ENCODE measurements at regions not wholly inside any gene's neighbourhood (a gene's known extent, or its start where the extent isn't known, plus 50 kb on each side); places are given as distances from the start of the nearest gene placed in this dataset.
A peak's percentile ranks its signal among the peaks of the same experiment; 100 is the strongest.

DNA sequence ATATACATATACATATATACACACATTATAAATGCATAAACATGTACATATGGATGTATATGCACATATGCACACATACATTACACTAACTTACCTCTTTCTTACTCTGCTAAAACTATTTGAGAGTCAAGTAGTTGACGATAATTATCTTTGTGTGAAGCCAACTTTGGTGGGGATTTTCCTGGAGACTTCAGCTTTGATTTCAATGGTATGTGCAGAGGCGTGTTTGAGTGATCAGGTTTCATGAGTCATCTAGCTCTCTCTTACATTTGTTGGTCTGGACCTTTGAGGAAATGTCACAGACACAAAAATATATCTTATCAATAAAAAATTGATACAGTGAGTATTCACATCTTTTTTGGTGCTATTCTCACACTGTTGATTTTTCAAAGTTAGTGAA, 769.1 kb upstream of the LUZP2 start:
- Histone ChIP-seq H3K27ac (no peak overlapping the region), H3K4me3 (no peak overlapping the region), H3K4me1 (replicated peaks in 1 of 2) (peaks cover 0 to 7% of the 10 kb centered on the region in 2 donors)
- peak in 3 of 8 experiments; percentile 77 to 98 (median 86) for ATAC-seq (replicated peaks in 6 of 8)
- WGBS, 10 experiments, result 0 to 91% (median 24%) methylated on average over 1 to 2 of the region's 2 CpGs; no CpG with 5 or more reads in 3 of the 10 experiments
- in situ Hi-C loops (cut with MboI; ENCODE audit: low pct_unique_long_range_greater_than_20kb in 2 of 9, low sequenced_read_pairs in 9 of 9, unreplicated experiment in 9 of 9), result no loop called here

DNA sequence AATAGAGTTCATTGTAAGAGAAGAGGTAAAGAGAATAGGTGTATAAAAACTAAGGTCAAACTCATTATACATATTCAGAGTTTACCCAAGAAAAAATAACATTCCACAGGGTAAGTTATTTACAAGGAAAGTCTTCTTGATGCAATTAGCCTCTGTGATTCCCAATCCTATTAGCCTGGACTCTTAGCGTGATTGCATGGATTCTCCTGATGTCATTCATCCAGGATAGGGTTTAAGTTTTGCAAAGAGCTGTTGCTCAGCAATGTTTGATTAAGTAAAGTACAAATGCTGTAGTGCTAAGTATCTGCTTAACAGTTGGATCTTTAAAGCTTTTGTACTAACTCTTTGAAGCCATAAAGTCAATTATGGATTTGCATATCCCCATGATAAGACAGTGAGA, 767.8 kb upstream of the LUZP2 start:
- WGBS, 10 experiments, result 40 to 88% (median 80%) methylated on average over 1 of the region's 1 CpG; no CpG with 5 or more reads in 5 of the 10 experiments
- in situ Hi-C loops (cut with MboI; ENCODE audit: low pct_unique_long_range_greater_than_20kb in 2 of 9, low sequenced_read_pairs in 9 of 9, unreplicated experiment in 9 of 9), result no loop called here
- no peak overlapping the region for H3K4me3 ChIP-seq
- ATAC-seq (replicated peaks in 6 of 8), result no peak
- no peak overlapping the region for H3K27ac ChIP-seq
- H3K4me1 ChIP-seq (replicated peaks in 1 of 2), result peaks cover 0 to 7% of the 10 kb centered on the region in 2 donors

DNA sequence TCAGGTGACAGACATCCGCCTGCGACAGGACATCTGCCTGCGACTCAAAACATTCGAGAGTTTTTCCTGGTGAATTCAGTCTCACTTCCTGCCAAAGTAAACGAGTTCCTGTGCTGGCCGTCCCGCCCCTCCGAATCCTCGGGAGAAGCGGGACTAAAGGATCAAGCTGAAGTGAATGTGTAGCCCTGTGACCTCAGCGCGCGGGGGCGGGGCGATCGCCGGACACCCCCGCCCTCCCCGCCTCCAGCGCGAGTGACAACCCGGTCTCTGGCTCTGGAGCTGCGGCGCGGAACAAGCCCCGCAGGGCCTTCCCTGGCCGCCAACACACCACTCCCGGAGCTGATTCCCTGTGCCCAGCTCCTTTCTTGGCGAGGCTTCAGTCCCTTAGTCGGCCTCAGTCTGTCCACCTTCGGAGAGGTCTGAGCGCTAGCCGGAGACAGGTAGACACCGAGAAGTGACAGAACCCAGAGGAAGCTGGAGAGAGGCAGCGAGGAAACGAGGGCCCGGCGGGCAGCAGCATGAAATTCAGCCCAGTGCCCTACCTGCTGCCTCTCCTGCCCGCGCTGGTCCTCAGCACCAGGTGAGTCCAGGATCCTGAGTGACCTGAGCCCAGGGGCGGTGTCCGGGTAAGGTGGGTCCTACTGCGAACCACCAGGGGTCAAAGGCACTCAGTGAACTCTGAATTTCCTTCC, 766.4 kb upstream of the LUZP2 start:
- ATAC-seq (replicated peaks in 6 of 8), result no peak

GRCh38 chr11:23732026-23732425, 764.8 kb upstream of the LUZP2 start:
- WGBS, 10 experiments, result 20 to 85% (median 60%) methylated on average over 1 to 5 of the region's 7 CpGs; no CpG with 5 or more reads in 4 of the 10 experiments
- no peak overlapping the region for H3K27ac ChIP-seq
- in situ Hi-C loops (cut with MboI; ENCODE audit: low pct_unique_long_range_greater_than_20kb in 2 of 9, low sequenced_read_pairs in 9 of 9, unreplicated experiment in 9 of 9), result no loop called here
- peak in 1 of 8 experiments; percentile 50 for ATAC-seq (replicated peaks in 6 of 8)
- peaks cover 0 to 3% of the 10 kb centered on the region in 2 donors for H3K4me1 ChIP-seq (replicated peaks in 1 of 2)
- no peak overlapping the region for H3K4me3 ChIP-seq

More for the DNA sequence above, 766.4 kb upstream of the LUZP2 start:
- Histone ChIP-seq H3K4me1 (replicated peaks in 1 of 2) (peaks cover 0 to 7% of the 10 kb centered on the region in 2 donors), H3K4me3 (no peak overlapping the region), H3K27ac (no peak overlapping the region)
- 83 to 100% (median 98%) methylated on average over 1 to 28 of the region's 43 CpGs for WGBS, 10 experiments
- in situ Hi-C loops (cut with MboI; ENCODE audit: low pct_unique_long_range_greater_than_20kb in 2 of 9, low sequenced_read_pairs in 9 of 9, unreplicated experiment in 9 of 9), result no loop called here

GRCh38 chr11:23746896-23747295, 750.0 kb upstream of the LUZP2 start:
- in situ Hi-C loops (cut with MboI; ENCODE audit: low pct_unique_long_range_greater_than_20kb in 2 of 9, low sequenced_read_pairs in 9 of 9, unreplicated experiment in 9 of 9), result no loop called here
- Histone ChIP-seq H3K27ac (no peak overlapping the region), H3K4me3 (no peak overlapping the region), H3K4me1 (replicated peaks in 1 of 2) (no peaks in the 10 kb centered on the region)
- WGBS, 10 experiments, result 13 to 100% (median 70%) methylated on average over 1 of the region's 1 CpG; no CpG with 5 or more reads in 3 of the 10 experiments
- no peak for ATAC-seq (replicated peaks in 6 of 8)

DNA sequence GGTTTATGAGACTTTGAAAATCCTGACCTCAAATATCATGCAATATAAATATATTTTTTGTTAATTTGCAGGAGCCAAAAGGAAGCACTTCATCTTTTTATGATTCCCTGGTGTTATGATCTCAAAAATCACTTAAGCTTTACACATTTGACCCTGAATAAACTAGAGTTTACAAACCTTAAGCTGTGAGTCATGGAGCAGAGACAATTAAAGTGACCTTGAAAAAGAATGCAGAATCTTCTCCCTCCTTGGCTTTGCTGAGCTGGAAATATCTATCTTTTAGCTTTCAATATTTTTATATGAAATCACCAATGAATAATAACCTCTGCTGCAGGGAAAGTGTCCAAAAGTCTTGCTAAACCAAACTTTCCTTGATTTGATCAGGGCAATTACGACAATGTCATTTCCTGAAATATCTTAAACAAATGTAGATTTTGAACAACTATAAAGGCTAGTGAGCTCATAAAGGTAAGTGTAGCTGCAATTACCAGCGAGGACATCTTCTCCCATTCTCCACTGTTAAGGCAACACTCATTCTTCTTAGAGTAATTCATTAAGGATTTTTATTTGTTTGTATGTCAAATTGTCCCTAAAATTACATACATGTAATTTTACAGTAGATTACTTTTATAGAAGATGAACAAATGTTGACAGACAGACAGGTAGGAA, 747.0 kb upstream of the LUZP2 start:
- in situ Hi-C loops (cut with MboI; ENCODE audit: low pct_unique_long_range_greater_than_20kb in 2 of 9, low sequenced_read_pairs in 9 of 9, unreplicated experiment in 9 of 9), result no loop called here
- 10 to 100% (median 81%) methylated on average over 1 to 2 of the region's 2 CpGs; no CpG with 5 or more reads in 2 of the 10 experiments for WGBS, 10 experiments
- Histone ChIP-seq H3K4me3 (no peak overlapping the region), H3K4me1 (replicated peaks in 1 of 2) (no peaks in the 10 kb centered on the region), H3K27ac (no peak overlapping the region)
- ATAC-seq (replicated peaks in 6 of 8), result no peak

DNA sequence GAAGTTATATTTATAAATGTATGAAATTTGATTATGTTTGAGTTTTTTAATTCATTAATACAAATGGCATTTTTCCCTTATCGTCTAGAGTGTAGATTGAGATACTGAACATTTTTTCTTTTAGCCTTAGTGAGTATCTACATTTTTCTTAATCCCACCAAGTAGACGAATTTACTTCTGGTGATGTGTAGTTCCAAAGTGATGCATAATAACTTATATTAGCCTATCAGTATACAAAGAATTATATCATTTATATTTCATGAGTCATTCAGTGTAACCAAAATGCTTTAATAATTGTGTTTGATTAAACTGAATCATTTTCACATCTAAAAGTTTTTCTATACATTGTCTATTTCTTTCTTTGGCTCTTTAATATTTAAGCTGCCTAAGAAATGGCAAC, 745.6 kb upstream of the LUZP2 start:
- H3K27ac ChIP-seq, result no peak overlapping the region
- H3K4me3 ChIP-seq, result no peak overlapping the region
- WGBS, 10 experiments, result 28 to 92% (median 84%) methylated on average over 1 to 2 of the region's 2 CpGs; no CpG with 5 or more reads in 1 of the 10 experiments
- H3K4me1 ChIP-seq (replicated peaks in 1 of 2), result no peaks in the 10 kb centered on the region
- in situ Hi-C loops (cut with MboI; ENCODE audit: low pct_unique_long_range_greater_than_20kb in 2 of 9, low sequenced_read_pairs in 9 of 9, unreplicated experiment in 9 of 9), result no loop called here
- no peak for ATAC-seq (replicated peaks in 6 of 8)

- no peak for ATAC-seq (replicated peaks in 6 of 8)
- Histone ChIP-seq H3K27ac (no peak overlapping the region), H3K4me3 (no peak overlapping the region), H3K4me1 (replicated peaks in 1 of 2) (no peaks in the 10 kb centered on the region)
- in situ Hi-C loops (cut with MboI; ENCODE audit: low pct_unique_long_range_greater_than_20kb in 2 of 9, low sequenced_read_pairs in 9 of 9, unreplicated experiment in 9 of 9), result no loop called here
- WGBS, 10 experiments, result 50 to 100% (median 85%) methylated on average over 1 to 2 of the region's 2 CpGs
These were observed 741.8 kb upstream of the LUZP2 start for GRCh38 chr11:23755076-23755475.

DNA sequence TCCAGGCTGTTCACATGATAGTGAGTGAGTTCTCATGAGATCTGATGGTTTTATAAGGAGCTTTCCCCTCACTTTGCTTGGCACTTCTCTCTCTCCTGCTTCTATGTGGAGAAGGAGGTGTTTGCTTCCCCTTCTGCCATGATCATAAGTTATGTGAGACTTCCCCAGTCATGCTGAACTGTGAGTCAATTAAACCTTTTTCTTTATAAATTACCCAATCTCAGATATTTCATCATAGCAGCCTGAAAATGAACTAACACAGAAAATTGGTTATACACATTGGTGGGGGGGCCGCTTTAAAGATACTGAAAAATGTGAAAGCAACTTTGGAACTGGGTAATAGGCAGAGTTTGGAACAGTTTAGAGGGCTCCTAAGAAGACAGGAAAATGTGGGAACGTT, 741.1 kb upstream of the LUZP2 start:
- 0 to 100% (median 85%) methylated on average over 1 to 2 of the region's 2 CpGs; no CpG with 5 or more reads in 1 of the 10 experiments for WGBS, 10 experiments
- H3K27ac ChIP-seq, result no peak overlapping the region
- in situ Hi-C loops (cut with MboI; ENCODE audit: low pct_unique_long_range_greater_than_20kb in 2 of 9, low sequenced_read_pairs in 9 of 9, unreplicated experiment in 9 of 9), result no loop called here
- ATAC-seq (replicated peaks in 6 of 8), result no peak
- no peak overlapping the region for H3K4me3 ChIP-seq
- no peaks in the 10 kb centered on the region for H3K4me1 ChIP-seq (replicated peaks in 1 of 2)

GRCh38 chr11:23759489-23759888, 737.4 kb upstream of the LUZP2 start:
- in situ Hi-C loops (cut with MboI; ENCODE audit: low pct_unique_long_range_greater_than_20kb in 2 of 9, low sequenced_read_pairs in 9 of 9, unreplicated experiment in 9 of 9), result no loop called here
- WGBS, 10 experiments, result 33 to 100% (median 86%) methylated on average over 1 to 2 of the region's 2 CpGs; no CpG with 5 or more reads in 3 of the 10 experiments
- no peak overlapping the region for H3K4me3 ChIP-seq
- H3K27ac ChIP-seq, result no peak overlapping the region
- peaks cover 0 to 1% of the 10 kb centered on the region in 2 donors for H3K4me1 ChIP-seq (replicated peaks in 1 of 2)
- ATAC-seq (replicated peaks in 6 of 8), result peak in 3 of 8 experiments; percentile 32 to 91 (median 56)

- Histone ChIP-seq H3K4me3 (no peak overlapping the region), H3K27ac (no peak overlapping the region), H3K4me1 (replicated peaks in 1 of 2) (peaks cover 0 to 8% of the 10 kb centered on the region in 2 donors)
- ATAC-seq (replicated peaks in 6 of 8), result peak in 1 of 8 experiments; percentile 24
- 0 to 100% (median 48%) methylated on average over 1 to 2 of the region's 2 CpGs; no CpG with 5 or more reads in 1 of the 10 experiments for WGBS, 10 experiments
- in situ Hi-C loops (cut with MboI; ENCODE audit: low pct_unique_long_range_greater_than_20kb in 2 of 9, low sequenced_read_pairs in 9 of 9, unreplicated experiment in 9 of 9), result no loop called here
These were observed 732.6 kb upstream of the LUZP2 start for GRCh38 chr11:23764286-23764685.

DNA sequence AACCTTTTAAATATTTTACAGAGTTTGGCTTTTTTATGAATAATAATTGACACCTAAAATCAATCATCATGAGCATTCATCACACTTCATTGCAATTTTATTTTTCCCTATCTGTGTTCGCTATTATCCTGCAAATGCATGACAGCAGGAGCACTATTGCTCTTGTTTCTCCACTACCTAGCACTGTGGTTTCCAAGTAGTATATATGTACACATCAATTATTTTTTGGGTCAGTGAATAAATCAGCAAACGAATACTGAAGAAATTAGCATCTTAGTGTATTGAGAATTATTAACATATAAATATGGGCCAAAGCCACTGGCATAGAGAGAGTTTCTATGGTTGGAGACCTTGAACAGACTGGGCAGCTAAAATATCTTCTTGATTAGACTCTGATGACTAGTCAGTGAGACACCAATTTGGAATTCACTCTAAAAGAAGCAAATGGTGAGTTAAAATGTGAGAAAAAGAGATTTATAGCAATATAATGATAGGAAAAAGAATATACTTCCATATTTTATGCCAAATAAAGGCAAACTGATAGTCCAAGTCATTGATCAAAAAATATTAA, 731.1 kb upstream of the LUZP2 start:
- Histone ChIP-seq H3K4me3 (no peak overlapping the region), H3K4me1 (replicated peaks in 1 of 2) (peaks cover 0 to 8% of the 10 kb centered on the region in 2 donors), H3K27ac (no peak overlapping the region)
- whole genome bisulfite sequencing, 10 experiments, result 30 to 100% (median 50%) methylated on average over 1 to 2 of the region's 2 CpGs; no CpG with 5 or more reads in 1 of the 10 experiments
- in situ Hi-C loops (cut with MboI; ENCODE audit: low pct_unique_long_range_greater_than_20kb in 2 of 9, low sequenced_read_pairs in 9 of 9, unreplicated experiment in 9 of 9), result no loop called here
- peak in 3 of 8 experiments; percentile 54 to 64 (median 58) for ATAC-seq (replicated peaks in 6 of 8)

DNA sequence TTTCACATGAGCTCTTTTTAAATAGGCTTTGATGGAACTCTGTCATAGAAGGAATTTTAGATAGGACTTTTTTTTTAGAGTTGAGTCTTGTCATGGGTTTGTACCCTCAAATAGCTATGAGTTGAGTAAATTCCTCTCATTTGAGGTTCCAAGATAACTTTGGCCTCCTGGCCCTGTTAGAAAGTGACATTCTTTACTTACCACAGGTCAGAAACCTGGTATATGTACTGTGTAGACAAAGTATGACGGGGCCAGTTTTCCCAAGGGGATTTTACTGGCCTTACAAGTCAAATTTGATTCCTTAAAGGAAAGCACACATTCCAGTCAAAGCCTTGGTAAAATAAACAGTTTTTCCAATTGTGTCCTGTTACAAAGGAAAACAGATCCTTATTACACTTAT, 729.3 kb upstream of the LUZP2 start:
- in situ Hi-C loops (cut with MboI; ENCODE audit: low pct_unique_long_range_greater_than_20kb in 2 of 9, low sequenced_read_pairs in 9 of 9, unreplicated experiment in 9 of 9), result no loop called here
- Histone ChIP-seq H3K27ac (no peak overlapping the region), H3K4me3 (no peak overlapping the region), H3K4me1 (replicated peaks in 1 of 2) (peaks cover 0 to 8% of the 10 kb centered on the region in 2 donors)
- ATAC-seq (replicated peaks in 6 of 8), result no peak
- WGBS, 10 experiments, result 43 to 100% (median 95%) methylated on average over 1 of the region's 1 CpG; no CpG with 5 or more reads in 2 of the 10 experiments

Data from motor neuron (in vitro differentiated cells).